ENCODE measurements at regions not wholly inside any gene's neighbourhood (a gene's known extent, or its start where the extent isn't known, plus 50 kb on each side); places are given as distances from the start of the nearest gene placed in this dataset.
"Not testable (repeated sequence)": the region's sequence is repeated elsewhere in the genome, so short reads cannot be mapped to it uniquely, and the experiment has no call there.

DNA sequence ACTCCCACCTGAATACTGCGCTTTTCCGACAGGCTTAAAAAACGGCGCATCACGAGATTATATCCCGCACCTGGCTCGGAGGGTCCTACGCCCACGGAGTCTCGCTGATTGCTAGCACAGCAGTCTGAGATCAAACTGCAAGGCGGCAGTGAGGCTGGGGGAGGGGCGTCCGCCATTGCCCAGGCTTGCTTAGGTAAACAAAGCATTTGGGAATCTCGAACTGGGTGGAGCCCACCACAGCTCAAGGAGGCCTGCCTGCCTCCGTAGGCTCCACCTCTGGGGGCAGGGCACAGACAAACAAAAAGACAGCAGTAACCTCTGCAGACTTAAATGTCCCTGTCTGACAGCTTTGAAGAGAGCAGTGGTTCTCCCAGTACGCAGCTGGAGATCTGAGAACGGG, 976.2 kb upstream of the TMEFF2 start:
- BruUV-seq (replicated peaks); H4K20me1 ChIP-seq (ENCODE audit: insufficient read depth, low read length); POLR2A ChIA-PET; DNase-seq (ENCODE audit: low spot score); H3K36me3 ChIP-seq (replicated peaks in 1 of 2; ENCODE audit: control insufficient read depth in 1 of 2, insufficient read depth in 2 of 2, low read length in 2 of 2); intact Hi-C loops (cut with micrococcal nuclease; ENCODE audit: unreplicated experiment); H3K79me2 ChIP-seq (ENCODE audit: insufficient read depth, low read length); CTCF ChIA-PET (ENCODE audit: low intra/inter-chr PET ratio, low total read pairs); H3K9me3 ChIP-seq (ENCODE audit: low read length); H3K4me3 ChIP-seq (replicated peaks in 1 of 3; ENCODE audit: insufficient read depth in 1 of 3, low read depth in 2 of 3, low read length in 3 of 3); H3K9ac ChIP-seq (ENCODE audit: insufficient read depth, low read depth, low read length); H3K4me2 ChIP-seq (ENCODE audit: low read depth, low read length); H3K27ac ChIP-seq (ENCODE audit: extremely low read length, insufficient read depth, low read length); in situ Hi-C loops (cut with HindIII; ENCODE audit: extremely low pct_ligation_motif_present, low pct_unique_long_range_greater_than_20kb); H3K27me3 ChIP-seq (ENCODE audit: control insufficient read depth in 1 of 2, insufficient read depth in 2 of 2, low read length in 2 of 2); H3K4me1 ChIP-seq (ENCODE audit: insufficient read depth, low read length); ATAC-seq; H2AFZ ChIP-seq (ENCODE audit: low read length); FAIRE-seq: not testable (repeated sequence)
- WGBS (ENCODE audit: low lambda C conversion rate), result 60% methylated on average over 12 of the region's 17 CpGs

DNA sequence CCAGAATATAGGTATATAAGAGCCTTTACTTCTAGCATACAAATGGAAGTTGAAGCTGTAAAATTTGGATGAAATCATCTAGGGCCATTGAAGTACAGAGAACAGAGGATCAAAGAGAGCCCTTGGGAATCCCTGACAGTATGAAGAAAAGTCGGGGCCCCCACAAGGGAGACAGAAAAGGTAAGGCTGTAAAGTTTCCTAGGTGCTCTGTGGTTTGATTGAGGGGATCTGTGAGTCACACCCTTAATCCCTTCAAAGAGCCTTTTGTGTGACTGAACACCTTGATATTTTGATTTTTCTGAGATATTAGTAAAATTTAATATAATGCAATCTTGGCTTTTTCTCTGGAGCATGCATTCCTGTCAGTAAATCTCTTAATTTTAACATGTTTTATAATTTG, 961.7 kb upstream of the TMEFF2 start:
- no TSS peak for BruUV-seq (replicated peaks)
- FAIRE-seq, result no peak

More for the DNA sequence above, 961.7 kb upstream of the TMEFF2 start:
- intact Hi-C loops (cut with micrococcal nuclease; ENCODE audit: unreplicated experiment) (no loop called here), in situ Hi-C loops (cut with HindIII; ENCODE audit: extremely low pct_ligation_motif_present, low pct_unique_long_range_greater_than_20kb) (no loop called here)
- H3K27me3 ChIP-seq (ENCODE audit: control insufficient read depth in 1 of 2, insufficient read depth in 2 of 2, low read length in 2 of 2), result no peaks in the 10 kb centered on the region
- ChIA-PET CTCF (ENCODE audit: low intra/inter-chr PET ratio, low total read pairs) (no interaction called here), POLR2A (no interaction called here)
- WGBS (ENCODE audit: low lambda C conversion rate), result 0% methylated on average over 1 of the region's 1 CpG
- DNase-seq (ENCODE audit: low spot score), result no peak
- no peaks in the 10 kb centered on the region for H3K4me1 ChIP-seq (ENCODE audit: insufficient read depth, low read length)
- H3K36me3 ChIP-seq (replicated peaks in 1 of 2; ENCODE audit: control insufficient read depth in 1 of 2, insufficient read depth in 2 of 2, low read length in 2 of 2), result no peaks in the 10 kb centered on the region
- no peaks in the 10 kb centered on the region for H4K20me1 ChIP-seq (ENCODE audit: insufficient read depth, low read length)
- no peaks in the 10 kb centered on the region for H3K79me2 ChIP-seq (ENCODE audit: insufficient read depth, low read length)
- no peaks in the 10 kb centered on the region for H3K9me3 ChIP-seq (ENCODE audit: low read length)
- H2AFZ ChIP-seq (ENCODE audit: low read length), result no peak overlapping the region
- no peak for ATAC-seq
- no peak overlapping the region for H3K9ac ChIP-seq (ENCODE audit: insufficient read depth, low read depth, low read length)
- H3K4me2 ChIP-seq (ENCODE audit: low read depth, low read length), result no peak overlapping the region
- no peak for TF ChIP-seq ZNF12 (CRISPR knock-in tag; IDR thresholded peaks at IDR 0.05)
- TF ChIP-seq PRPF4 (IDR thresholded peaks at IDR 0.05; ENCODE audit: low read depth, low read length, poor library complexity, severe bottlenecking), result no peak
- TF ChIP-seq NCOA5 (CRISPR knock-in tag; IDR thresholded peaks at IDR 0.05), result no peak
- TF ChIP-seq, protein P1, sequence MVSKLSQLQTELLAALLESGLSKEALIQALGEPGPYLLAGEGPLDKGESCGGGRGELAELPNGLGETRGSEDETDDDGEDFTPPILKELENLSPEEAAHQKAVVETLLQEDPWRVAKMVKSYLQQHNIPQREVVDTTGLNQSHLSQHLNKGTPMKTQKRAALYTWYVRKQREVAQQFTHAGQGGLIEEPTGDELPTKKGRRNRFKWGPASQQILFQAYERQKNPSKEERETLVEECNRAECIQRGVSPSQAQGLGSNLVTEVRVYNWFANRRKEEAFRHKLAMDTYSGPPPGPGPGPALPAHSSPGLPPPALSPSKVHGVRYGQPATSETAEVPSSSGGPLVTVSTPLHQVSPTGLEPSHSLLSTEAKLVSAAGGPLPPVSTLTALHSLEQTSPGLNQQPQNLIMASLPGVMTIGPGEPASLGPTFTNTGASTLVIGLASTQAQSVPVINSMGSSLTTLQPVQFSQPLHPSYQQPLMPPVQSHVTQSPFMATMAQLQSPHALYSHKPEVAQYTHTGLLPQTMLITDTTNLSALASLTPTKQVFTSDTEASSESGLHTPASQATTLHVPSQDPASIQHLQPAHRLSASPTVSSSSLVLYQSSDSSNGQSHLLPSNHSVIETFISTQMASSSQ (IDR thresholded peaks at IDR 0.05; ENCODE audit: low read depth), result no peak
- TF ChIP-seq, protein P1 (CRISPR knock-in tag; IDR thresholded peaks at IDR 0.05; ENCODE audit: borderline replicate concordance), result no peak
- no peak for TF ChIP-seq ZNF883 (CRISPR knock-in tag; IDR thresholded peaks at IDR 0.05; ENCODE audit: not compliant biosample characterization)
- no peak for TF ChIP-seq ZNF251 (CRISPR knock-in tag; IDR thresholded peaks at IDR 0.05)
- no peak overlapping the region for H3K4me3 ChIP-seq (replicated peaks in 1 of 3; ENCODE audit: insufficient read depth in 1 of 3, low read depth in 2 of 3, low read length in 3 of 3)
- no peak overlapping the region for H3K27ac ChIP-seq (ENCODE audit: extremely low read length, insufficient read depth, low read length)
